Adipocyte (in vitro differentiated cells): ENCODE measurements at regions not wholly inside any gene's neighbourhood (a gene's known extent, or its start where the extent isn't known, plus 50 kb on each side); places are given as distances from the start of the nearest gene placed in this dataset.

Source experiments
- DNase-seq: peaks from one replicate; pipeline ENCODE4 v3.0.0-alpha.2; 2015; ENCODE audit warnings: low read depth
- H3K27me3 ChIP-seq: replicated peaks from 2 replicates; pipeline ENCODE4 v1.7.0; 2013; ENCODE audit warnings: mild to moderate bottlenecking, low read length, moderate library complexity; ENCODE audit not compliant: control insufficient read depth, insufficient read depth
- H3K36me3 ChIP-seq: 2 replicates; pipeline ENCODE4 v1.7.0; 2013; ENCODE audit warnings: low read length, mild to moderate bottlenecking, moderate library complexity; ENCODE audit not compliant: control insufficient read depth, insufficient read depth, severe bottlenecking
- H3K4me1 ChIP-seq: 2 replicates; pipeline ENCODE4 v1.7.0; 2013; ENCODE audit warnings: mild to moderate bottlenecking, low read length, moderate library complexity; ENCODE audit not compliant: control insufficient read depth, insufficient read depth
- H3K4me3 ChIP-seq: 2 replicates; pipeline ENCODE4 v1.7.0; 2013; ENCODE audit warnings: mild to moderate bottlenecking, low read length, moderate library complexity
- H3K9ac ChIP-seq: 2 replicates; pipeline ENCODE4 v1.7.0; 2013; ENCODE audit warnings: mild to moderate bottlenecking, low read length, moderate library complexity
- H3K9me3 ChIP-seq: 2 replicates; pipeline ENCODE4 v1.7.0; 2013; ENCODE audit warnings: mild to moderate bottlenecking, low read length, moderate library complexity; ENCODE audit not compliant: control insufficient read depth

- no peak overlapping the region for H3K4me3 ChIP-seq
Measured at GRCh38 chr10:111830359-111830758, 353.2 kb downstream of the GPAM start.

DNA sequence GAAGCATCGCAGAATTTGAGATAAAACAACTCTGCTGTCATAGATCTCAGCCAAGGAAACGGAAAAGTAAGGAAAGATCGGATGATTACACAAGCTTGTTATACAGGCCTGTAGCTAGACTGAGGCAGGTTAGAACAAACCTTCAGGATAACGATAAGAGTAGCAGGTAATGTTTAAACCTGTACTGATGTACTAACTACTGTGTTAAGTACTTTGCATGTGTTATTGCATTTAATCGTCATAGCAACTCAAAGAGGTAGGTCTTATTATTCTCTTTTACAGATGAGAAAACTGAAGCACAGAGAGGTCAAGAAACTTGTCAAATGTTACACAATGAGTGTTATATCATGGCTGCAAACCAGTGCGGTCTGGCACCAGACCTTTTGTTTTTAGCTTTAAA is 352.5 kb downstream of the GPAM start:
- no peak for DNase-seq
- peaks cover 16% of the 10 kb centered on the region for H3K4me1 ChIP-seq

More at GRCh38 chr10:111830359-111830758, 353.2 kb downstream of the GPAM start:
- Histone ChIP-seq H3K9ac (no peak overlapping the region), H3K36me3 (no peaks in the 10 kb centered on the region), H3K4me1 (peaks cover 10% of the 10 kb centered on the region), H3K9me3 (no peaks in the 10 kb centered on the region), H3K27me3 (peaks cover 8% of the 10 kb centered on the region)
- DNase-seq, result no peak

DNA sequence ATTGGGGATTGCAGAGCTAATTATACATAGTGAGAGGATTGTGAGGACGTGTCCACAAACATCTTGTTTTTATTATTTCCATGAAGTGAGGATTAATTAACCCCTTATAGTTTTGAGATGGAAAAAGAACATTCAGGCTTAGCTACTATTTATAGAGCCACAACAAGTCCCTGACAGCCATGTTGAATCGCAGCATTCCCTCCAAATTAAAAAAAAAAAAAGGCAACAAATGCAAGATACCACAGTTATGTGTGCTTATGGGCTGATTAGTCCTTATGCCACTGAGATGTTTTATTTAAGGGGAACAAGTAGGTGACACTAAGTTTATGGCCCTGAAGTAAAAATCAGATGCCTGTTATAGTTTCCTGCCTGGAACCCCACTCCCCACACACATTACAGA is 350.3 kb downstream of the GPAM start:
- Histone ChIP-seq H3K36me3 (no peaks in the 10 kb centered on the region), H3K9ac (no peak overlapping the region), H3K27me3 (no peaks in the 10 kb centered on the region), H3K4me3 (no peak overlapping the region), H3K4me1 (peaks cover 22% of the 10 kb centered on the region), H3K9me3 (no peaks in the 10 kb centered on the region)
- no peak for DNase-seq

More for the DNA sequence above, 352.5 kb downstream of the GPAM start:
- Histone ChIP-seq H3K36me3 (no peaks in the 10 kb centered on the region), H3K4me3 (no peak overlapping the region), H3K9ac (no peak overlapping the region), H3K27me3 (peaks cover 4% of the 10 kb centered on the region), H3K9me3 (no peaks in the 10 kb centered on the region)

DNA sequence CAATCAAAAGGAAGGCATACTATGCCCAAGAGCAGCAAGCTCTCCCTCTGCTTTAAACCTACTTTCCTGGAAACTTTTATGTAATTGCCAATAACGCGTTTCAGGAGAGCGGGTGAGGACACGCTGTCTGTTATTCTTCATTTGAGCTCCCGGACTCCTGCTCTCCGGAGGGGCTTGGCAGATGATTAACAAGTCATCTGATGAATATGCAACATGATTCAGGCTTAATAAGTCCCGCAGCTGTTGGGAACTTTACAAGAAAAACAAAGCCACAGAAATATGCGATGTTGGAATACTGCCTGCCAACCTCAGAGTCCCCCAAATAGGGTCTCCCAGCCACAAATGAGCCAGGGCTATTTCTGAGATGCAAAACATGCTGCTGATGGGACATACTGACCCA is 348.0 kb downstream of the GPAM start:
- H3K4me3 ChIP-seq, result no peak overlapping the region
- H3K9ac ChIP-seq, result peak overlapping the region; percentile 43
- no peaks in the 10 kb centered on the region for H3K27me3 ChIP-seq
- DNase-seq, result no peak
- H3K4me1 ChIP-seq, result peaks cover 28% of the 10 kb centered on the region
- H3K9me3 ChIP-seq, result no peaks in the 10 kb centered on the region
- no peaks in the 10 kb centered on the region for H3K36me3 ChIP-seq

DNA sequence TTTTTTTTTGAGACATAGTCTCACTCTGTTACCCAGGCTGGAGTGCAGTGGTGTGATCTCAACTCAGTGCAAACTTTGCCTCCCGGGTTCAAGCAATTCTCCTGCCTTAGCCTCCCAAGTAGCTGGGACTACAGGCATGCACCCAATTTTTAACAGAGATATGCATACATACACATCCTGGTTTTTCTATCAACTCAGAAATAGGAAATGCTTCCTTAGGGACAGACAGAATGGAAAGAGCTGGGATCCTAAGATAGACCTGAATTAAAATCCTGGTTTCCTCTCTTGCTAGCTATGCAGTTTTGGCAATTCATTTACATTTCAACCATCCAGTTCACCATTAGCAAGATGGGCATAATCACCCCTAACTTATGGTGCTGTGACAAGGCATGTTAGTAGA is 347.5 kb downstream of the GPAM start:
- no peaks in the 10 kb centered on the region for H3K36me3 ChIP-seq
- no peaks in the 10 kb centered on the region for H3K27me3 ChIP-seq
- H3K9ac ChIP-seq, result no peak overlapping the region
- H3K4me1 ChIP-seq, result peaks cover 28% of the 10 kb centered on the region
- no peaks in the 10 kb centered on the region for H3K9me3 ChIP-seq
- no peak for DNase-seq
- H3K4me3 ChIP-seq, result no peak overlapping the region

- no peaks in the 10 kb centered on the region for H3K9me3 ChIP-seq
Measured at GRCh38 chr10:111836571-111836970, 347.0 kb downstream of the GPAM start.

GRCh38 chr10:111837086-111837485 is 346.5 kb downstream of the GPAM start:
- H3K4me1 ChIP-seq, result peaks cover 28% of the 10 kb centered on the region
- no peak overlapping the region for H3K4me3 ChIP-seq
- no peaks in the 10 kb centered on the region for H3K27me3 ChIP-seq
- H3K9ac ChIP-seq, result no peak overlapping the region
- no peaks in the 10 kb centered on the region for H3K36me3 ChIP-seq
- H3K9me3 ChIP-seq, result no peaks in the 10 kb centered on the region
- DNase-seq, result no peak

More at GRCh38 chr10:111836571-111836970, 347.0 kb downstream of the GPAM start:
- Histone ChIP-seq H3K4me3 (no peak overlapping the region), H3K9ac (no peak overlapping the region), H3K36me3 (no peaks in the 10 kb centered on the region), H3K27me3 (no peaks in the 10 kb centered on the region), H3K4me1 (peaks cover 28% of the 10 kb centered on the region)
- no peak for DNase-seq

DNA sequence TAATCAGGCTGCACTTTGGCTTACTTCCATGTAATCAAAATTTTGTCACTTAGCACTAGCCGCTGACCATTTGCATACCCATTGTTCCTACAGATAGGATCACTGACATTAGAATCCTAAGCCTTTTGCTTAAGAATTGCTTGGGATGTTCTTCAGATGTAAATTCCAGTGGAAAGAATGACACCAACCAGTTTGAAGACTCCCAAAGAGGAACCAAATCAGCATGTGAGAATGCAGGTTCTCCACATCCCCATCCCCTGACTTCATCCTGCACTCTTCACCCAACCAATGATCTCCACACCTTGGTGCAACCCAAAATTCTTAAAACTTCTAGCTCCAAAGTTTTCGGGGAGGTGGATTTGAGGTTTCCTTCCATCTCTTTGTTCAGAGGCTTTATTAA is 345.6 kb downstream of the GPAM start:
- DNase-seq, result no peak
- H3K36me3 ChIP-seq, result no peaks in the 10 kb centered on the region
- H3K27me3 ChIP-seq, result no peaks in the 10 kb centered on the region
- no peak overlapping the region for H3K4me3 ChIP-seq
- H3K9me3 ChIP-seq, result no peaks in the 10 kb centered on the region
- H3K9ac ChIP-seq, result no peak overlapping the region
- H3K4me1 ChIP-seq, result peaks cover 28% of the 10 kb centered on the region

DNA sequence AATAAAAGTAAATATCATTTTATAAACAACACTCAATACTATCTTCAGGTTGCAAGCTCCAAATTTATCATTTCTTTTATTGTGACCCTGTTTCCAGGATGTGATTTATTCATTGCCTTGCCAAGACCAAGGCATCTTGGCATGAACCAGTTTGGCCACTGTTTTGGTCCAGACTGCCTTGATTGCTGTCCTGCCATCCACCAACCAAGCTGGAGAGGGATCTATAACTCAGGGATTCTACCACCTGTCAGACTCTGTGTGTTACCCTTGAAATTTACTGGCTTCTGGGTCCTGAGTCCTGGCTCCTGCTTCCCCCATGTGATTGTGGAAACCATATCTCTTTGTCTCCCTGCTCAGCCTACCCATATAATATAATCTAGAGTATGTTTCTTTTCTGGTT is 343.0 kb downstream of the GPAM start:
- Histone ChIP-seq H3K9ac (no peak overlapping the region), H3K9me3 (no peaks in the 10 kb centered on the region), H3K36me3 (no peaks in the 10 kb centered on the region), H3K27me3 (no peaks in the 10 kb centered on the region), H3K4me3 (no peak overlapping the region), H3K4me1 (peaks cover 15% of the 10 kb centered on the region)
- no peak for DNase-seq

GRCh38 chr10:111852801-111853200 is 330.8 kb downstream of the GPAM start:
- no peak overlapping the region for H3K4me3 ChIP-seq
- H3K36me3 ChIP-seq, result no peaks in the 10 kb centered on the region
- no peak for DNase-seq
- peaks cover 8% of the 10 kb centered on the region for H3K4me1 ChIP-seq
- H3K9ac ChIP-seq, result no peak overlapping the region
- H3K9me3 ChIP-seq, result peaks cover 13% of the 10 kb centered on the region
- no peaks in the 10 kb centered on the region for H3K27me3 ChIP-seq

GRCh38 chr10:111856631-111857030 is 326.9 kb downstream of the GPAM start:
- no peak for DNase-seq
- H3K4me3 ChIP-seq, result no peak overlapping the region
- H3K4me1 ChIP-seq, result peaks cover 8% of the 10 kb centered on the region
- H3K36me3 ChIP-seq, result no peaks in the 10 kb centered on the region
- peak overlapping the region; percentile 30 for H3K9ac ChIP-seq
- H3K27me3 ChIP-seq, result no peaks in the 10 kb centered on the region
- no peaks in the 10 kb centered on the region for H3K9me3 ChIP-seq

DNA sequence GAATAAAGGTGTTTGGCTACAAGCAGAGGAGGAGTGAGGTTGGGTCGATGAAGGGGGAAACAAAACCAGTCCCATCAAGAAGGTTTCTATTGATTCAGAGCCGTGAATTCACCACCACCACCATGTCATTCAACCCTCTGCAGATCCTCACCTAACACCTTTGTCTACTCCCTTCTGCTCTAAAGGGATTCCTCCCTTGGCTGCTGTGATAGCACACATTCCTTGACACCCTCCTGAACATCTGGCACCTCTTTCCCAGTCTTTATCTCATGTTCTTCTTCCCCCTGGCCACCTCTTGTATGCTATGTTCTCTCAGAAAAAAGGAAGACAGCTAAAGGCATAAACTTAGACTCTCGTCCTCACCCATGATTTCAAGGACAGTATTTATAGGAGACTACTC is 318.0 kb downstream of the GPAM start:
- no peaks in the 10 kb centered on the region for H3K4me1 ChIP-seq
- H3K4me3 ChIP-seq, result no peak overlapping the region
- H3K36me3 ChIP-seq, result no peaks in the 10 kb centered on the region
- no peak overlapping the region for H3K9ac ChIP-seq
- H3K27me3 ChIP-seq, result peaks cover 9% of the 10 kb centered on the region
- no peaks in the 10 kb centered on the region for H3K9me3 ChIP-seq
- DNase-seq, result no peak
